Posterior cingulate gyrus (tissue), 11 donors: ENCODE measurements at regions not wholly inside any gene's neighbourhood (a gene's known extent, or its start where the extent isn't known, plus 50 kb on each side); places are given as distances from the start of the nearest gene placed in this dataset.
"Not testable (repeated sequence)": the region's sequence is repeated elsewhere in the genome, so short reads cannot be mapped to it uniquely, and the experiment has no call there.

ENCODE experiments used
- DNase-seq, 10 donors: peaks; one replicate each; pipeline versions ENCODE4 v3.0.0 to v3.0.0-alpha.2; 2020 to 2021; ENCODE audit warnings: mixed read lengths in 3 of 10
- intact Hi-C: fragments of 100-400 bp; cut with DNase I; formaldehyde crosslinking; loops from one replicate; pipeline ENCODE4 v1.15.1; 2023

GRCh38 chr7:131139462-131139861, 188.2 kb upstream of the MKLN1 start:
- DNase-seq, result no peak
- intact Hi-C loops, result no loop called here

GRCh38 chr7:131141443-131141967, 186.2 kb upstream of the MKLN1 start:
- intact Hi-C loops, result no loop called here

GRCh38 chr7:131143869-131144268, 183.8 kb upstream of the MKLN1 start:
- no peak for DNase-seq
- intact Hi-C loops, result no loop called here

More at GRCh38 chr7:131141443-131141967, 186.2 kb upstream of the MKLN1 start:
- no peak for DNase-seq

GRCh38 chr7:131145026-131145425, 182.7 kb upstream of the MKLN1 start:
- intact Hi-C loops, result no loop called here
- DNase-seq, result no peak

- intact Hi-C loops, result no loop called here
- DNase-seq, result no peak
Observed at GRCh38 chr7:131145770-131146169, 181.9 kb upstream of the MKLN1 start.

GRCh38 chr7:131147604-131148003, 180.1 kb upstream of the MKLN1 start:
- intact Hi-C loops, result no loop called here

GRCh38 chr7:131148258-131148657, 179.4 kb upstream of the MKLN1 start:
- intact Hi-C loops, result no loop called here
- DNase-seq, result no peak

More at GRCh38 chr7:131147604-131148003, 180.1 kb upstream of the MKLN1 start:
- no peak for DNase-seq

GRCh38 chr7:131148708-131149428, 178.8 kb upstream of the MKLN1 start:
- intact Hi-C loops, result no loop called here

GRCh38 chr7:131149429-131149773, 178.3 kb upstream of the MKLN1 start:
- no peak for DNase-seq
- intact Hi-C loops, result no loop called here

More at GRCh38 chr7:131148708-131149428, 178.8 kb upstream of the MKLN1 start:
- DNase-seq, result no peak

- intact Hi-C loops, result no loop called here
- no peak for DNase-seq
Observed at GRCh38 chr7:131149840-131150239, 177.8 kb upstream of the MKLN1 start.

- no peak for DNase-seq
- intact Hi-C loops, result no loop called here
Observed at GRCh38 chr7:131151034-131151433, 176.6 kb upstream of the MKLN1 start.

- no peak for DNase-seq
- intact Hi-C loops, result no loop called here
Observed at GRCh38 chr7:131152766-131153165, 174.9 kb upstream of the MKLN1 start.

GRCh38 chr7:131154380-131154779, 173.3 kb upstream of the MKLN1 start:
- intact Hi-C loops, result no loop called here
- no peak for DNase-seq

- DNase-seq, result peak in 6 of 10 donors; percentile 27 to 83 (median 38)
- intact Hi-C loops, result no loop called here
Observed at GRCh38 chr7:131157530-131158243, 170.0 kb upstream of the MKLN1 start.

GRCh38 chr7:131158244-131158636, 169.4 kb upstream of the MKLN1 start:
- intact Hi-C loops, DNase-seq: not testable (repeated sequence)

GRCh38 chr7:131159961-131160361, 167.7 kb upstream of the MKLN1 start:
- DNase-seq, result no peak

GRCh38 chr7:131161103-131161502, 166.6 kb upstream of the MKLN1 start:
- intact Hi-C loops, result no loop called here
- no peak for DNase-seq

More at GRCh38 chr7:131159961-131160361, 167.7 kb upstream of the MKLN1 start:
- intact Hi-C loops, result no loop called here

- intact Hi-C loops, result no loop called here
- DNase-seq, result no peak
Observed at GRCh38 chr7:131164025-131164925, 163.4 kb upstream of the MKLN1 start.

- intact Hi-C loops, result no loop called here
- DNase-seq, result no peak
Observed at GRCh38 chr7:131166066-131166465, 161.6 kb upstream of the MKLN1 start.

- intact Hi-C loops, result no loop called here
- no peak for DNase-seq
Observed at GRCh38 chr7:131170440-131171271, 157.0 kb upstream of the MKLN1 start.
